ENCODE measurements at regions not wholly inside any gene's neighbourhood (a gene's known extent, or its start where the extent isn't known, plus 50 kb on each side); places are given as distances from the start of the nearest gene placed in this dataset.
A peak's percentile ranks its signal among the peaks of the same experiment; 100 is the strongest.
"Not testable (repeated sequence)": the region's sequence is repeated elsewhere in the genome, so short reads cannot be mapped to it uniquely, and the experiment has no call there.

DNA sequence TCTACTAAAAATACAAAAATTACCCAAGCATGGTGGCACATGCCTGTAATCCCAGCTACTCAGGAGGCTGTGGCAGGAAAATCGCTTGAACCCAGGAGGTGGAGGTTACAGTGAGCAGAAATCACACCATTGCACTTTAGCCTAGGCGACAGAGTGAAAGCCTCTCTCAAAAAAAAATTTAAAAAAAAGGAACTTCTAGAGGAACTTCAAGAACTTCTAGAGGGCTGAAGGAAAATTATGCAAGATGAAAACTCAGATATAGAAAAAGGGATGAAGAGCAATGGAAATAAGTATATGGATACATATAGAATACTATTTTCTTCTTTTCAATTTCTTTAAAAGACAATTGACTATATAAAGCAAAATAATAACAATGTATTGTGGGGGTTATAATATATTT lies 51.2 kb upstream of the PRR5 start:
- DNase-seq: no peak

- DNase-seq: no peak
Observed at GRCh38 chr22:44648821-44649565, 53.0 kb upstream of the PRR5 start.

DNA sequence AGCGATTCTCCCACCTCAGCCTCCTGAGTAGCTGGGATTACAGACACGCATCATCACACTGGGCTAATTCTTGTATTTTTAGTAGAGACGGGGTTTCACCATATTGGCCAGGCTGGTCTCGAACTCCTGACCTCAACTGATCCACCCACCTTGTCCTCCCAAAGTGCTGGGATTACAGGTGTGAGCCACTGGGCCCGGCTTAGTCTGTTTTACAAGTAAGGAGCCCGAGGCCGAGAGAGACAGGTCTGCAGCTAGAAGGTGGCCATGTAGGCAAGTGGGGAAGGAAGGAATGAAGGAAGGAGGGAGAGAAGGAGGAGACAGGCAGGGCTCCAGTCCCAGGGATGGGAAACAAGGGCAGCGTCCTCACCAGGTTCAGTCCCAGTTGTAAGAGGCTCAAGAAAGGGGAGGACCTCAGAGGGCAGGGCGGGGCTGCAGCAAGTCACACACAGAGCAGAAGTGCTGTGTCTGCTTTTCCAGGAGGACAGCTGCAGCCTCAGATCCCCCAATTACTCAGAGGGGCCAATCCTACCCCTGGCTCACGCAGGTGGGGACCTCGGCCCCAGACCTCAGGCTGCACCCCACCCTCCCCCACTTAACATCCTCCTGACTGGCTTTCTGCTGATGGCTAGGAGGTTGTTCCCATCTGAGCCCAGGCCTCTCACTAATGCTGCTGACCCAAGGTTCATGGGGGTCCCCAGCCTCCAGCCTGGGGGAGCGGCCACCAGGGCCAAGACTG lies 53.8 kb upstream of the PRR5 start:
- no peak for DNase-seq

DNA sequence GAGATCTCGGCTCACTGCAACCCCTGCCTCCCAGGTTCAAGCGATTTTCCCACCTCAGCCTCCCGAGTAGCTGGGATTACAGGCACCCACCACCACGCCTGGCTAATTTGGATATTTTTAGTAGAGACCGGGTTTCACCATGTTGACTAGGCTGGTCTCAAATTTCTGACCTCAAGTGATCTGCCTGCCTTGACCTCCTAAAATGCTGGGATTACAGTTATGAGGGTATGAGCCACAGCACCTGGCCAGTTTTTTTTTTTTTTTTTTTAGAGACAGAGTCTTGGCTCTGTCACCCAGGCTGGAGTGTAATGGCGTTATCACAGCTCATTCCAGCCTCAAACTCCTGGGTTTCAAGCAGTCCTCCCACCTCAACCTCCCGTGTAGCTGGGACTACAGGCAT lies 54.9 kb upstream of the PRR5 start:
- no peak for DNase-seq

GRCh38 chr22:44646668-44647067 lies 55.3 kb upstream of the PRR5 start:
- no peak for DNase-seq

DNA sequence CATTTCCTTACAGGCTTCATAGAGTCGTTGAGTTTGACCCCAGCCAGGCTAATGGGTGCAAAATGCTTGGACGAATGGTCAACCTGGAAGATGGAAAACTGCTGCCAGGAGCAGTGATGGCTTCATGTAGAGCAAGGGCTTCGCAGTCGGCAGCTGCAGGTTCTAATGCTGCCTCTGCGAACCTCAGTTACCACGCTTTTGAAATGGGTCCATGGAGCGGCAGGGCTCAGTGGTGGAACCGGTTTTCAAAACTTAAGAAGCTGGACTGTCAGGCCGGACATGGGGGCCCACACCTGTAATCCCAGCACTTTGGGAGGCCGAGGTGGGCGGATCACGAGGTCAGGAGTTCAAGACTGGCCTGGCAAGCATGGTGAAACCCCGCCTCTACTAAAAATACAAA lies 55.9 kb upstream of the PRR5 start:
- DNase-seq: no peak

DNA sequence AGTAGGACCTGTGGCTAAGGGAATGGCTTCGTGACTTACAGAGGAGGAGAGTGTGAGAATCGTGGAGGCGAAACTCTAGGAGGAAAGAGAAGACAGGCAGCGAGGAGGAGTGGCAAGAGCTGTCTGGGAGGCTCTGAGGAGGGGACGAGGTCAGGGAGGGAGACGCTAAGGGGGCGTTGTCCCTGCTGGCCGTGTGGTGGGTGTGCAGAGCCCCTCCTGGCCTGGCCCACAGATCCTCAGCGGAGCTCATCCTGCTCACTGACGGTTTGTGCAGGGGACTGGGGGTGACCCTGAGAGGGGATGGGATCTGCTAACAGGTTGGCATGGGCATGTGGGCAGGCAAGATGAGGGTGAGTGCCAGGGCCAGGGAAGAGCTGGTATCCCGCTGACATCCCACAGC lies 56.5 kb upstream of the PRR5 start:
- no peak for DNase-seq

DNA sequence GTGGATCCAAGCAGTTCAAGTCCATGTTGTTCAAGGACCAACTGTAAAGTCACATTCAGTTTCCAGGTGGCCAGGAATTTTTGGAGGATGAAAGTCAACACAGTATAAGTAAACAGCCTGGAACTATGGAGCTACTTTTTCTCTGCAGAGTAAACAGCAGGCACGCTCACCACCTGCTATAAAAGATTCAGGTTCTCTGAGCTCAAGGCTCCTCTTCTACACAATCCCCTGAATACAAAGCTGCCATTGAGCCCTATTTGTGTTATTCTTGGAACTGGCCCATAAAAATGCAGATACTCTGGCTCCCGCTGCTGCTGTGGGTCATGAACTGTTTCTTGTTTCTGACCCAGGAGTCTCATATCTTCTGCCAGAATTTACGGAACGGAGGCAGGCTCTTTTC lies 56.9 kb upstream of the PRR5 start:
- DNase-seq: no peak

DNA sequence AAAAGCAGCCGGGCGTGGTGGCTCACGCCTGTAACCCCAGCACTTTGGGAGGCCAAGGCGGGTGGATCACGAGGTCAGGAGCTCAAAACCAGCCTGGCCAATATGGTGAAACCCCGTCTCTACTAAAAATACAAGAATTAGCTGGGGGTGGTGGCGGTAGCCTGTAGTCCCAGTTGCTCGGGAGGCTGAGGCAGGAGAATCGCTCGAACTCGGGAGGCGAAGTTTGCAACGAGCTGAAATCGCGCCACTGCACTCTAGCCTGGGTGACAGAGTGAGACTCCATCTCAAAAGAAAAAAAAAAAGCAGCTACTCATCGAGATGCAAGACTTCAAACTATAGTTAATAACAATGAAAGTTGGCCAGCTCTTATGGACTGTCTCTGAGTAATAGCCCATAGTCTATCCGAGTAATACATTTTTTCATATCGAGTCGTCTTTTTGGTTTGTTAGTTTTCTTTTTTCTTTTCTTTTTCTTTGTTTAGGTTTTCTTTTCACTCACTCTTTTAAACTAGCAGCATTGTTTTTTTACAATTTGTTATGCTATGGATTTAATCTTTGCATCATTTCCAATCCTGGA lies 58.4 kb upstream of the PRR5 start:
- DNase-seq: not testable (repeated sequence)

GRCh38 chr22:44642096-44642644 lies 59.8 kb upstream of the PRR5 start:
- no peak for DNase-seq

DNA sequence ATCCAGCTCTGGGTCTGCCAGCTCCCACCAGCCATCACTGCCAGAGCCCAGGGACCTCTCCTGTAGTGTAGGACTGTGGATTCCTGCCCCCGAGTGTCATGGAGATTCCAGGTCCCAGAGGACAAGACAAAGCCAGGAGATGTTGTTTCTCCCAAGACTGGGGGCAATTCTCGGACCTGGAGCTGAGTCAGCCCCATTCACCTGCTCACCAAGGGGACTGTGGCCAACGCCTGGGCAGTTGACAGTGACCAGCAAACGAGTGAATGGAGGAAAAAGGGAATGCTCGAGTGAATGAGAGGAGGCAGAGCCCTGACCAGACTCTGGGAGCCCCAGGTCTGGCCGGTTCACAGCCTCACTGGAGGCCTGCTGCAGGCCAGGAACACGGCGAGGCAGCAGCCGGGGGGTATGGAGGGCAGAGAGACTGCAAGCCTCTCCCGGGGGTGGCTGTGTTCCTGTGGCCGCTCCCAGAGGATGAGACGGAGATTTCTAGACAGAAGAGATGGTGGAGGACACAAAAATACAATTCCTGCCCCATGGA lies 61.3 kb upstream of the PRR5 start:
- no peak for DNase-seq

DNA sequence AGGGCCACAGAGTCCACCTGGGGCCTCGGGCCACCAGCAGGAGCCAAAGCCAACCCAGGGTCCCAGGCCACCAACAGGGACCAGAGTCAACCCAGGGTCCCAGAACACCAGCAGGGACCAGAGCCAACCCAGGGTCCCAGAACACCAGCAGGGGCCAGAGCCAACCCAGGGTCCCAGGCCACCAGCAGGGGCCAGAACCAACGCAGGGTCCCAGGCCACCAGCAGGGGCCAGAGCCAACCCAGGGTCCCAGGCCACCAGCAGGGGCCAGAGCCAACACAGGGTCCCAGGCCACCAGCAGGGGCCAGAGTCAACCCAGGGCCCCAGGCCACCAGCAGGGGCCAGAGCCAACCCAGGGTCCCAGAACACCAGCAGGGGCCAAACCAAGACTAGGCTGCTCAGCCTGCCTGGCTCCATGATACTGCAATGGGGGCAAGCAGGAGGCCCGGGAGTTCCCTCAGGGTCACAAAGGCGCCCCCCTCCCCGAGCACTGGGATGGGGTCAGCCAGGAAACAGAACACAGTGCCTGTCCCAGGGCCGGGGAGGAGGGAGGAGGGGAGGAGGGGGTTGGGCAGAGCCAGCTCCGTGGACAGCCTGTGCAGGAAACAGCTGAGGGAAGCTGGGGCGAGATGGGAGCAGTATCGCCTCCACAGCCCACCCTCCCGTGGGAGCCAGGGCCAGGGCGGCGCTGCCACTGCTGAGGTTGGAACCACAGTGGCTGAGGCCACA lies 62.0 kb upstream of the PRR5 start:
- DNase-seq: no peak

- DNase-seq: no peak
Observed at GRCh38 chr22:44638971-44639760, 62.8 kb upstream of the PRR5 start.

GRCh38 chr22:44636502-44637206 lies 65.3 kb upstream of the PRR5 start:
- DNase-seq: not testable (repeated sequence)

- DNase-seq: not testable (repeated sequence)
Observed at GRCh38 chr22:44635567-44635966, 66.4 kb upstream of the PRR5 start.

DNA sequence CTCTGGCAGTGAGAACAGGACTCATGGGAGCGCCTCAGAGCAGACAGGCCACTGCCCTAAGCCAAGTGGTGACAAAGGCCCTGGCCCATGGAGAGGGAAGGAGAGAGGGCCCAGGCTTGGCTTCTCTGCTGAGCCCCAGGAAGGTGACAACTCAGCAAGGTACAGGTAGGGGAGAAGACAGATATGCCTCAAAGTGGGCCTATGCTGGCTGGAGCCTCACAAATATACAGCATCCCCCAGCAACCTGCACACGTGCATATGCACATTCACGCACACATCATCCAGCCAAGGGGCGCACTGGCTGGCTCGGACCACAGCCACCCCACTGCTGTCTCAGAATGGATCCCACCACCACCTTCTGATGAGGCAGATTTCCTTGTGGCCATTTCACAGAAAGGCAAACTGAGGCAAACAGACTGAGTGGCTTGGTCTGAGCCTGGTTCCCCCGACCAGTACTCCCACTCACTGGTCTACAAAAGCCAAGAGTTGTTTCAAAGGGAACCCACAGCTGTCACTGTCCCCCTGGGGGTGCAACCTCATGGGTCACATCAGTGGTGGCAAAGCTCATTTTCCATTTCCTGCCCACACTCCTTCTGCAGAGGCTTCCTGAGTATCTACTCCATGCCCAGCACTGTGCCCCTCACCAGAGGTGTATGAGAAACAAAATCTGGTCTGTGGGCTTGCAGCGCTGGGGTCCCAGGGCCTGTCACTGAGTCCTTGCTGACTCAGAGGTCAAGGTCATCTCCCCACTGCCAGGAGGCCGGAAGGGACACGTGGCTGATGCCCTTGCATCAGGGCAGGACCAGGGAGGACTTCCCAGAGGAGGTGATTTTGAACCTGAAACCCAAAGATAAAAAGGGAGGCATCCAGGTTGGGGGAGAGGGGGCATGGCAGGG lies 67.3 kb upstream of the PRR5 start:
- DNase-seq: no peak

DNA sequence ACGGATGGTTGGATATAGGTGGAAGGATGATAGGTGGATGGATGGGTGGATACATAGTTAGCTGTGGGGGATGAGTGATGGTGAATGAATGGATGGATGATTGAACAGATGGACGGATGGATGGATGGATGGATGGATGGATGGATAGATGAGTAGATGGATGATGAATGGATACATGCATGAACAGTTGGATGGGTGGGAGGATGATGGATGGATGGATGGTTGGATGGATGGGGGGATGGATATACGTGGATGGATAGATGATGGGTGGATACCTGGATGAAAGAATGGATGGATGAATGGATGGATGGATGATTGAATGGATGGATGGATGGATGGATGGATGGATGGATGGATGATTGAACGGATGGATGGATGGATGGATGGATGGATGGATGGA lies 68.4 kb upstream of the PRR5 start:
- no peak for DNase-seq

GRCh38 chr22:44632541-44633396 lies 69.2 kb upstream of the PRR5 start:
- peak; percentile 12 for DNase-seq

DNA sequence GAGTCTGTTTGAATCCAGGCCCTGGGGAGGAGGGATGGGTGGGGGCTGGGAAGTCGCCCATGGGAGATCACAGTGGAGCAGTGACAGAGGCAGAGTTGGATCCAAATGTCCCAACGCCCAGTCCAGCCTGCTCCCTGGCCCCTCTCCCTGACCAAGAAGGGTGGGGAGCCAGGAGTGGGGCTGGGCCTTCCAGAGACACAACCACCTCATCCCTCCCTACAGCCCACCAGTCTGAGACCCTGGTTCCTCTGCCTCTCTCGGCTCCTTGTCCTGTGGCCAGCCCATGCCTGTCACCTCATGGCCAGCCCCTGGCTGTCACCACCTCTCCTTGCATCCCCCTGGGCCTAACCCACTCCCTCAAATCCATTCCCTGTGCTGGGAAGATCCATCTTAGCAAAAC lies 71.2 kb upstream of the PRR5 start:
- no peak for DNase-seq

Data from CD4-positive, alpha-beta T cell treated with Interleukin-17A for 4 hours (primary cell).